ENCODE measurements at regions not wholly inside any gene's neighbourhood (a gene's known extent, or its start where the extent isn't known, plus 50 kb on each side); places are given as distances from the start of the nearest gene placed in this dataset.

DNA sequence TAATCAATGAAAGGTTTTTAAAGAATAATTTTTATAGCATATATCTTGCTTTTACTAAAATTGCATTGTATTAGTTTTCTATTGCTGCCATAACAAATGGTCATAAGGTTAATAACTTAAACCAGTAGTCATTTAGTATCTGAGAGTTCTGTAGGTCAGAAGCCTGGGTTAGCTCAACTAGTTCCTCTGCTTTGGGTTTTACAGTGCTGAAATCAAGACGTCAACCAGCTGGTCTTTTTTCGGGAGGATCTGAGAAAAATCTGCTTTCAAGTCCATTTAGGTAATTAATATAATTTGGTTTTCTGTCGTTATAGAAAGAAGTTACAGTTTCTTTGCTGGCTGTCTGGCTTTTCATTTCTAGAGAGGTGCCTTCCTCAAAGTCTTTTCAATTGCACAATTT is 577.7 kb downstream of the MRPL39 start:
- TF ChIP-seq, protein P1, sequence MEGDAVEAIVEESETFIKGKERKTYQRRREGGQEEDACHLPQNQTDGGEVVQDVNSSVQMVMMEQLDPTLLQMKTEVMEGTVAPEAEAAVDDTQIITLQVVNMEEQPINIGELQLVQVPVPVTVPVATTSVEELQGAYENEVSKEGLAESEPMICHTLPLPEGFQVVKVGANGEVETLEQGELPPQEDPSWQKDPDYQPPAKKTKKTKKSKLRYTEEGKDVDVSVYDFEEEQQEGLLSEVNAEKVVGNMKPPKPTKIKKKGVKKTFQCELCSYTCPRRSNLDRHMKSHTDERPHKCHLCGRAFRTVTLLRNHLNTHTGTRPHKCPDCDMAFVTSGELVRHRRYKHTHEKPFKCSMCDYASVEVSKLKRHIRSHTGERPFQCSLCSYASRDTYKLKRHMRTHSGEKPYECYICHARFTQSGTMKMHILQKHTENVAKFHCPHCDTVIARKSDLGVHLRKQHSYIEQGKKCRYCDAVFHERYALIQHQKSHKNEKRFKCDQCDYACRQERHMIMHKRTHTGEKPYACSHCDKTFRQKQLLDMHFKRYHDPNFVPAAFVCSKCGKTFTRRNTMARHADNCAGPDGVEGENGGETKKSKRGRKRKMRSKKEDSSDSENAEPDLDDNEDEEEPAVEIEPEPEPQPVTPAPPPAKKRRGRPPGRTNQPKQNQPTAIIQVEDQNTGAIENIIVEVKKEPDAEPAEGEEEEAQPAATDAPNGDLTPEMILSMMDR (IDR thresholded peaks at IDR 0.05), result no peak
- TF ChIP-seq POLR2A (IDR thresholded peaks at IDR 0.05), result no peak

Data from body of pancreas (tissue), 4 donors.